ENCODE measurements at regions not wholly inside any gene's neighbourhood (a gene's known extent, or its start where the extent isn't known, plus 50 kb on each side); places are given as distances from the start of the nearest gene placed in this dataset.

GRCh38 chr6:6434723-6435122, 114.3 kb upstream of the F13A1 start:
- TF ChIP-seq POLR2A (IDR thresholded peaks at IDR 0.05) (no peak), CTCF (IDR thresholded peaks at IDR 0.05) (no peak)
